NCI-H1436 (cell line): ENCODE measurements at regions not wholly inside any gene's neighbourhood (a gene's known extent, or its start where the extent isn't known, plus 50 kb on each side); places are given as distances from the start of the nearest gene placed in this dataset.

Experiments
- DNase-seq: peaks from one replicate; lab custom pipeline; 2025; lab: John Stamatoyannopoulos, UW

DNA sequence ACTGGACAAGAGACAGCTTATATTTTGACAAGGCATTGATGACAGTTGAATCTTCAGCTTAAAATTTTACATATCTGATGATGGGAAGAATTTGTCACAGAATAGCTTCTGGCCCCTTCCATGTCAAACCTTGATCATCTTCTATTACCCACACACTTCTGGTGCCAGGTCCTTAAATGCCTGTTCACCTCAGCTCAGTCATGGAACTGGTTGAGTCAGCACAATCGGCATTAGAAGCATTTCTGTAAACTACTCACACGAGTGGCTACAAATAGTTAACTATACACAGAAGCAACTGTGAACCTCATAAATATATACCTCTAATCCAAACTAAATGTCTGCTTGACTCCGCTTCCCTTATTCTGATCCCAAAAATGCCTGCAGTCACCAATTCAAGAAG, 161.2 kb downstream of the FOXO1 start:
- no peak for DNase-seq
